Lung microvascular endothelial cell (primary cell): ENCODE measurements at regions not wholly inside any gene's neighbourhood (a gene's known extent, or its start where the extent isn't known, plus 50 kb on each side); places are given as distances from the start of the nearest gene placed in this dataset.

Experiments
- DNase-seq, 2 donors: peaks; one replicate each; pipeline versions ENCODE4 v3.0.0 to v3.0.0-alpha.2; 2010; ENCODE audit warnings: low read depth in 2 of 2

- DNase-seq: no peak
Measured at GRCh38 chr11:8323161-8323935, 59.7 kb upstream of the LMO1 start.

- DNase-seq: no peak
Measured at GRCh38 chr11:8321876-8322275, 58.2 kb upstream of the LMO1 start.

- no peak for DNase-seq
Measured at GRCh38 chr11:8320076-8320475, 56.4 kb upstream of the LMO1 start.

- no peak for DNase-seq
Measured at GRCh38 chr11:8318536-8318935, 54.9 kb upstream of the LMO1 start.

GRCh38 chr11:8317159-8317558 is 53.5 kb upstream of the LMO1 start:
- peak in 1 of 2 donors; percentile 43 for DNase-seq

GRCh38 chr11:8315954-8316353 is 52.3 kb upstream of the LMO1 start:
- no peak for DNase-seq

- no peak for DNase-seq
Measured at GRCh38 chr11:8315463-8315862, 51.8 kb upstream of the LMO1 start.

GRCh38 chr11:8314916-8315315 is 51.2 kb upstream of the LMO1 start:
- no peak for DNase-seq

GRCh38 chr11:8313504-8314090 is 49.9 kb upstream of the LMO1 start:
- DNase-seq: no peak
